ENCODE measurements at regions not wholly inside any gene's neighbourhood (a gene's known extent, or its start where the extent isn't known, plus 50 kb on each side); places are given as distances from the start of the nearest gene placed in this dataset.
"Not testable (repeated sequence)": the region's sequence is repeated elsewhere in the genome, so short reads cannot be mapped to it uniquely, and the experiment has no call there.

- peak; percentile 7 for DNase-seq (ENCODE audit: low read depth, low spot score)
Measured at GRCh38 chr17:19470530-19471261, 59.7 kb downstream of the RNF112 start.

DNA sequence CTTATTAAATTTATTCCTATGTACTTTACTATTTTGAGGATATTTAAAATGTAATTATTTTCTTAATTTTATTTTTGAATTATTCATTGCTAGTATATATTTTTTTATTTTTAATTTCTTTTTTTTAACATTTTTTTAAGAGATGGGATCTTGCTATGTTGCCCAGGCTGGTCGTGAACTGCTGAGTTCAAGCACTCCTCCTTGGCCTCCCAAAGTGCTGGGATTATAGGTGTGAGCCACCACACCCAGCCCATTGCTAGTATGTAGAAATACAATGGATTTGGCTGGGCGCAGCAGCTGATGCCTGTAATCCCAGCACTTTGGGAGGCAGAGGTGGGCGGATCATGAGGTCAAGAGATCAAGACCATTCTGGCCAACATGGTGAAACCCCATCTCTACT is 59.2 kb upstream of the SLC47A1 start:
- not testable (repeated sequence) for DNase-seq (ENCODE audit: low read depth, low spot score)

GRCh38 chr17:19475800-19476199 is 57.9 kb upstream of the SLC47A1 start:
- not testable (repeated sequence) for DNase-seq (ENCODE audit: low read depth, low spot score)

DNA sequence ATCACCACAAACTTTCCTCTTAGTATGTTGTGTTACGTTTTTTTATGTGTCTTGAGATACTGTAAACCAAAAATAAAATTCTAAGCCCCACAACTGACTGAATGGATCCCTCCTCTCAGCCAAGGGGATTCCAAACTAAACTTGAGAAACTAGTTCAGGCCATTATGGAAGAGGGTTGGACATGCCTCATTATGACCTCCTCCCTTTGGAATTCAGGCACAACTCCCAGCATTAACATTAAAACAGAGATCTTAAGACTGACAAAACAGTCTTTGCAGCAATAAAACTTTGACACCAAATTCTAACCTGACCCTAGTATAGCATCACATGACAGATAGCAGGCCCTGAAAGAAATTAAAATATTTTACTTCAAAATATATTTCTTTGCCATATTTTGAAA is 51.1 kb upstream of the SLC47A1 start:
- DNase-seq (ENCODE audit: low read depth, low spot score): no peak
